WERI-Rb-1 (cell line): ENCODE measurements at regions not wholly inside any gene's neighbourhood (a gene's known extent, or its start where the extent isn't known, plus 50 kb on each side); places are given as distances from the start of the nearest gene placed in this dataset.
"Not testable (repeated sequence)": the region's sequence is repeated elsewhere in the genome, so short reads cannot be mapped to it uniquely, and the experiment has no call there.

Experiments
- DNase-seq: peaks from one replicate; pipeline ENCODE4 v3.0.0-alpha.2; 2020
- H3K27ac ChIP-seq: fragments of 250-450 bp; sonication (Bioruptor Pico); 2 replicates; pipeline ENCODE4 v1.5.1; 2020; ENCODE audit warnings: mild to moderate bottlenecking, moderate library complexity
- H3K27me3 ChIP-seq: fragments of 250-450 bp; sonication (Bioruptor Pico); 2 replicates; pipeline ENCODE4 v1.5.1; 2021; ENCODE audit warnings: mild to moderate bottlenecking, low read depth, moderate library complexity; ENCODE audit not compliant: insufficient read depth, severe bottlenecking
- H3K36me3 ChIP-seq: fragments of 250-450 bp; sonication (Bioruptor Pico); 2 replicates; pipeline ENCODE4 v1.5.1; 2020; ENCODE audit warnings: mild to moderate bottlenecking, moderate library complexity
- H3K4me3 ChIP-seq: 2 replicates; pipeline ENCODE4 v1.5.1; 2011; ENCODE audit warnings: low read depth, mild to moderate bottlenecking, control low read depth, low read length
- H3K9me3 ChIP-seq: fragments of 250-450 bp; sonication (Bioruptor Pico); 2 replicates; pipeline ENCODE4 v1.5.1; 2021; ENCODE audit warnings: mild to moderate bottlenecking, moderate library complexity; ENCODE audit not compliant: severe bottlenecking
- CTCF ChIP-seq: IDR thresholded peaks from 2 replicates; pipeline ENCODE4 v1.5.1; 2011; ENCODE audit warnings: low read depth, mild to moderate bottlenecking, control low read depth, inconsistent platforms, low read length

- no peaks in the 10 kb centered on the region for H3K9me3 ChIP-seq
- H3K27me3 ChIP-seq: no peaks in the 10 kb centered on the region
- no peak overlapping the region for H3K4me3 ChIP-seq
- TF ChIP-seq CTCF: no peak
- H3K27ac ChIP-seq: no peak overlapping the region
- H3K36me3 ChIP-seq: no peaks in the 10 kb centered on the region
- peak; percentile 31 for DNase-seq
Measured at GRCh38 chr1:100657876-100658715, 61.4 kb upstream of the VCAM1 start.

DNA sequence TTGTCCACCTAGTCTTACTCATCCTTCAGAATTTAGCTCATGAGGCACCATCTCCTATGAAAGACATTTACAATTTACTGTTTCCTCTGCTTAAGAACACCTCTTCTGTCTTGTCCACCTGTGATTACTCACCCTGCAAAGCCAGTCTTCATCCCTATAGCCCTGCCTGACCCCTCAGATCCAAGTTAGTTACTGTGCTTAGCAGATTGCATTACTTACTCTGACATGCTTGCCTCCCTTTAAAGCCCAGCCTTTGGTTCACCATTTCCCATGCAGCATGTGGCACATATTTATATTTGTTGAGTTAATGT is 60.9 kb upstream of the VCAM1 start:
- no peaks in the 10 kb centered on the region for H3K36me3 ChIP-seq
- TF ChIP-seq CTCF: no peak
- H3K27me3 ChIP-seq: no peaks in the 10 kb centered on the region
- H3K4me3 ChIP-seq: no peak overlapping the region
- DNase-seq: peak; percentile 63
- no peak overlapping the region for H3K27ac ChIP-seq
- no peaks in the 10 kb centered on the region for H3K9me3 ChIP-seq

GRCh38 chr1:100661176-100661575 is 58.4 kb upstream of the VCAM1 start:
- TF ChIP-seq CTCF: no peak
- DNase-seq: no peak
- Histone ChIP-seq H3K27me3 (no peaks in the 10 kb centered on the region), H3K4me3 (no peak overlapping the region), H3K9me3 (no peaks in the 10 kb centered on the region), H3K27ac (no peak overlapping the region), H3K36me3 (no peaks in the 10 kb centered on the region)

GRCh38 chr1:100668494-100668893 is 51.0 kb upstream of the VCAM1 start:
- not testable (repeated sequence) for H3K36me3 ChIP-seq, DNase-seq, H3K4me3 ChIP-seq, H3K27ac ChIP-seq, H3K27me3 ChIP-seq, H3K9me3 ChIP-seq
